H1 (cell line): ENCODE measurements at regions not wholly inside any gene's neighbourhood (a gene's known extent, or its start where the extent isn't known, plus 50 kb on each side); places are given as distances from the start of the nearest gene placed in this dataset.

Experiments used
- CTCF ChIA-PET: fragments of 300-600 bp; sonication (Branson Sonifier 250); formaldehyde crosslinking; loops from one replicate; lab custom pipeline; 2021; ENCODE audit not compliant: partially characterized antibody; lab: Charles Lee
- POLR2A ChIA-PET: fragments of 300-600 bp; sonication (Branson Sonifier 250); formaldehyde crosslinking; loops from one replicate; lab custom pipeline; 2021; ENCODE audit warnings: inconsistent platforms; ENCODE audit not compliant: partially characterized antibody; lab: Charles Lee
- DNase-seq, 2 experiments: peaks; one replicate each; pipeline versions ENCODE4 v3.0.0 to v3.0.0-alpha.2; 2010 to 2022; ENCODE audit warnings: low spot score in 2 of 2, low read depth in 1 of 2, mixed read lengths in 1 of 2
- FAIRE-seq: peaks from 2 replicates; lab custom pipeline; 2011; peaks lifted over from hg19 to GRCh38; lab: Jason Lieb, UNC
- H2AFZ ChIP-seq: 2 replicates; pipeline ENCODE4 v1.8.1; 2012; ENCODE audit warnings: low read length, inconsistent platforms
- H2AK5ac ChIP-seq: 2 replicates; pipeline ENCODE4 v1.6.1; 2013; ENCODE audit warnings: low read depth, low read length
- H2BK120ac ChIP-seq: replicated peaks from 2 replicates; pipeline ENCODE3; 2013; ENCODE audit warnings: low read depth, low read length, inconsistent platforms
- H2BK12ac ChIP-seq: 2 replicates; pipeline ENCODE4 v1.6.1; 2013; ENCODE audit warnings: low read depth, low read length
- H2BK15ac ChIP-seq: 2 replicates; pipeline ENCODE4 v1.6.1; 2013; ENCODE audit warnings: low read length
- H2BK20ac ChIP-seq: 2 replicates; pipeline ENCODE4 v1.6.1; 2013; ENCODE audit warnings: low read length
- H2BK5ac ChIP-seq: 2 replicates; pipeline ENCODE4 v1.6.1; 2013; ENCODE audit warnings: low read depth, low read length
- H3K14ac ChIP-seq: 2 replicates; pipeline ENCODE4 v1.6.1; 2013; ENCODE audit warnings: inconsistent platforms; ENCODE audit not compliant: insufficient read length
- H3K18ac ChIP-seq: 2 replicates; pipeline ENCODE4 v1.6.1; 2013; ENCODE audit warnings: low read length; ENCODE audit errors: extremely low read depth
- H3K23ac ChIP-seq: 2 replicates; pipeline ENCODE4 v1.6.1; 2013; ENCODE audit warnings: inconsistent platforms; ENCODE audit not compliant: insufficient read length
- H3K23me2 ChIP-seq: 2 replicates; pipeline ENCODE4 v1.6.1; 2013; ENCODE audit warnings: low read depth, low read length
- H3K27ac ChIP-seq: 2 replicates; pipeline ENCODE4 v1.6.1; 2011; ENCODE audit warnings: low read depth, low read length, inconsistent platforms
- H3K27me3 ChIP-seq, 4 experiments: replicated peaks in 1 of 4; 1 replicate in 1 of 4; 2 replicates in 3 of 4; pipeline versions ENCODE4 v1.6.1 to v1.8.1; 2011 to 2013; ENCODE audit warnings: low read length in 3 of 4, mild to moderate bottlenecking in 3 of 4, inconsistent platforms in 2 of 4, mixed read lengths in 2 of 4, moderate library complexity in 1 of 4; ENCODE audit not compliant: control insufficient read depth in 3 of 4, insufficient read depth in 3 of 4; ENCODE audit errors: extremely low read depth in 1 of 4
- H3K36me3 ChIP-seq, 4 experiments: 2 replicates each; pipeline versions ENCODE4 v1.6.1 to v1.8.1; 2011 to 2013; ENCODE audit warnings: mild to moderate bottlenecking in 4 of 4, low read length in 3 of 4, moderate library complexity in 2 of 4, control low read depth in 1 of 4, inconsistent platforms in 1 of 4; ENCODE audit not compliant: insufficient read depth in 4 of 4, control insufficient read depth in 2 of 4
- H3K4ac ChIP-seq: replicated peaks from 2 replicates; pipeline ENCODE3; 2013; ENCODE audit warnings: low read length, low read depth, mixed read lengths, inconsistent platforms; ENCODE audit not compliant: insufficient read length
- H3K4me1 ChIP-seq, 4 experiments: replicated peaks in 1 of 4; 1 replicate in 1 of 4; 2 replicates in 3 of 4; pipeline versions ENCODE4 v1.6.1 to v1.8.1; 2011 to 2013; ENCODE audit warnings: low read length in 3 of 4, inconsistent platforms in 2 of 4, mixed read lengths in 1 of 4; ENCODE audit not compliant: insufficient read depth in 4 of 4, control insufficient read depth in 3 of 4
- H3K4me2 ChIP-seq, 2 experiments: 2 replicates each; pipeline versions ENCODE4 v1.6.1 to v1.8.1; 2011 to 2013; ENCODE audit warnings: low read depth in 2 of 2, low read length in 2 of 2, control low read depth in 1 of 2, inconsistent platforms in 1 of 2, mild to moderate bottlenecking in 1 of 2; ENCODE audit not compliant: insufficient read depth in 1 of 2
- H3K4me3 ChIP-seq, 4 experiments: fragments of 200-600, 300-600 bp in 1 of 4; sonication (generic), shearing (Covaris generic), sonication (Bioruptor Twin) in 1 of 4; 2 replicates each; pipeline versions ENCODE4 v1.5.1 to v1.8.1; 2011 to 2016; ENCODE audit warnings: low read length in 4 of 4, low read depth in 3 of 4, control low read depth in 2 of 4, inconsistent platforms in 2 of 4, mild to moderate bottlenecking in 2 of 4, mixed read lengths in 1 of 4, moderate library complexity in 1 of 4; ENCODE audit not compliant: insufficient read depth in 2 of 4; ENCODE audit errors: extremely low read depth in 1 of 4
- H3K56ac ChIP-seq: replicated peaks from 2 replicates; pipeline ENCODE3; 2013; ENCODE audit warnings: low read depth, mild to moderate bottlenecking, mixed read lengths, low read length, inconsistent platforms; ENCODE audit not compliant: insufficient read length
- H3K79me1 ChIP-seq: 2 replicates; pipeline ENCODE4 v1.6.1; 2013; ENCODE audit warnings: low read depth, low read length, control low read depth
- H3K79me2 ChIP-seq, 2 experiments: 2 replicates each; pipeline versions ENCODE4 v1.6.1 to v1.8.1; 2012 to 2013; ENCODE audit warnings: low read length in 2 of 2, mild to moderate bottlenecking in 2 of 2, inconsistent platforms in 1 of 2; ENCODE audit not compliant: insufficient read depth in 2 of 2, control insufficient read depth in 1 of 2
- H3K9ac ChIP-seq, 4 experiments: replicated peaks in 1 of 4; 1 replicate in 1 of 4; 2 replicates in 3 of 4; pipeline versions ENCODE4 v1.6.1 to v1.8.1; 2011 to 2013; ENCODE audit warnings: low read depth in 3 of 4, low read length in 3 of 4, control low read depth in 2 of 4, mild to moderate bottlenecking in 2 of 4, moderate library complexity in 2 of 4, inconsistent platforms in 1 of 4; ENCODE audit errors: extremely low read depth in 1 of 4
- H3K9me3 ChIP-seq, 2 experiments: 2 replicates each; pipeline versions ENCODE4 v1.6.1 to v1.8.1; 2012 to 2013; ENCODE audit warnings: mild to moderate bottlenecking in 2 of 2, moderate library complexity in 2 of 2, control low read depth in 1 of 2, inconsistent platforms in 1 of 2, low read depth in 1 of 2, low read length in 1 of 2, mixed read lengths in 1 of 2; ENCODE audit not compliant: insufficient read depth in 2 of 2
- H4K20me1 ChIP-seq, 2 experiments: replicated peaks in 1 of 2; 2 replicates each; pipeline versions ENCODE3 to v1.8.1; 2011 to 2013; ENCODE audit warnings: inconsistent platforms in 2 of 2, low read length in 2 of 2, mild to moderate bottlenecking in 1 of 2; ENCODE audit not compliant: insufficient read depth in 2 of 2, control insufficient read depth in 1 of 2
- H4K5ac ChIP-seq: 2 replicates; pipeline ENCODE4 v1.6.1; 2013; ENCODE audit warnings: low read length, low read depth, mixed read lengths, inconsistent platforms; ENCODE audit not compliant: insufficient read length
- H4K8ac ChIP-seq: 2 replicates; pipeline ENCODE4 v1.8.0; 2013; ENCODE audit warnings: mild to moderate bottlenecking, moderate library complexity, low read length, inconsistent platforms; ENCODE audit not compliant: insufficient read depth; ENCODE audit errors: extremely low read depth
- H4K91ac ChIP-seq: replicated peaks from 2 replicates; pipeline ENCODE3; 2013; ENCODE audit warnings: low read length, mixed read lengths, inconsistent platforms; ENCODE audit not compliant: insufficient read length
- BACH1 ChIP-seq: IDR thresholded peaks from 2 replicates; pipeline ENCODE4 v1.6.1; 2012; ENCODE audit warnings: low read length, improper control_type of control experiment
- CREB1 ChIP-seq: IDR thresholded peaks from 2 replicates; pipeline ENCODE4 v1.6.1; 2012; ENCODE audit warnings: inconsistent platforms
- CTCF ChIP-seq, 3 experiments: IDR thresholded peaks; 1 replicate in 2 of 3; 2 replicates in 1 of 3; pipeline versions ENCODE4 v1.5.1 to v1.6.1; 2011; ENCODE audit warnings: low read length in 3 of 3, mild to moderate bottlenecking in 3 of 3, inconsistent platforms in 2 of 3, low read depth in 1 of 3, moderate library complexity in 1 of 3; ENCODE audit not compliant: insufficient read depth in 1 of 3; ENCODE audit errors: control extremely low read depth in 1 of 3
- EP300 ChIP-seq, 2 experiments: IDR thresholded peaks; 1 replicate in 1 of 2; 2 replicates in 1 of 2; pipeline ENCODE4 v1.6.1; 2011 to 2012; ENCODE audit warnings: low read depth in 2 of 2, low read length in 2 of 2, mild to moderate bottlenecking in 2 of 2, borderline replicate concordance in 1 of 2, inconsistent platforms in 1 of 2, moderate library complexity in 1 of 2
- GTF2F1 ChIP-seq: IDR thresholded peaks from 2 replicates; pipeline ENCODE4 v1.6.1; 2012; ENCODE audit warnings: low read depth, low read length, improper control_type of control experiment, borderline replicate concordance
- JUN ChIP-seq: IDR thresholded peaks from 2 replicates; pipeline ENCODE4 v1.6.1; 2011; ENCODE audit warnings: low read depth, mild to moderate bottlenecking, improper control_type of control experiment, low read length
- JUND ChIP-seq: IDR thresholded peaks from 2 replicates; pipeline ENCODE4 v1.6.1; 2011; ENCODE audit warnings: mild to moderate bottlenecking, improper control_type of control experiment, low read length
- MAFK ChIP-seq: IDR thresholded peaks from 2 replicates; pipeline ENCODE4 v1.6.1; 2012; ENCODE audit warnings: low read depth, mild to moderate bottlenecking, improper control_type of control experiment, low read length
- NANOG ChIP-seq: IDR thresholded peaks from 2 replicates; pipeline ENCODE4 v1.6.1; 2011; ENCODE audit warnings: low read length, low read depth, mild to moderate bottlenecking, inconsistent platforms; ENCODE audit not compliant: insufficient read depth, poor library complexity, severe bottlenecking
- PHF8 ChIP-seq: fragments of 200-600 bp; sonication (generic); conservative IDR thresholded peaks from 2 replicates; pipeline ENCODE4 v1.7.1; 2012; ENCODE audit warnings: low read depth, mild to moderate bottlenecking, inconsistent platforms, low read length, moderate library complexity
- POLR2A ChIP-seq, 2 experiments: IDR thresholded peaks; 1 replicate in 1 of 2; 2 replicates in 1 of 2; pipeline ENCODE4 v1.6.1; 2011; ENCODE audit warnings: low read depth in 2 of 2, low read length in 2 of 2, mild to moderate bottlenecking in 2 of 2; ENCODE audit errors: control extremely low read depth in 1 of 2
- POLR2AphosphoS5 ChIP-seq: IDR thresholded peaks from 2 replicates; pipeline ENCODE4 v1.6.1; 2011; ENCODE audit warnings: low read depth, low read length
- RFX5 ChIP-seq: IDR thresholded peaks from 2 replicates; pipeline ENCODE4 v1.6.1; 2011; ENCODE audit warnings: low read depth, low read length, improper control_type of control experiment, borderline replicate concordance
- WGBS, 2 experiments: shearing (Covaris generic) in 1 of 2; methylation state at CpG; one replicate each; pipeline versions ENCODE4 v1.1.6 to v1.1.7; 2013 to 2015; ENCODE audit warnings: low lambda C conversion rate in 2 of 2, mixed read lengths in 2 of 2, inconsistent platforms in 1 of 2, low coverage in 1 of 2, missing lambda C conversion rate in 1 of 2; ENCODE audit not compliant: insufficient replicate concordance in 2 of 2, insufficient coverage in 1 of 2, insufficient read length in 1 of 2; ENCODE audit errors: extremely low coverage in 1 of 2, missing lambda C conversion rate in 1 of 2; 5-methylcytosine and 5-hydroxymethylcytosine counted together

GRCh38 chr12:116442304-116442703, 116.9 kb upstream of the MAP1LC3B2 start:
- H2BK15ac ChIP-seq, result no peak overlapping the region
- H4K20me1 ChIP-seq, result no peaks in the 10 kb centered on the region
- no peak overlapping the region for H3K14ac ChIP-seq
- H2BK5ac ChIP-seq, result no peak overlapping the region
- DNase-seq (no peak), FAIRE-seq (no peak)
- H3K9ac ChIP-seq, result no peak overlapping the region
- H4K5ac ChIP-seq, result no peak overlapping the region
- H4K8ac ChIP-seq, result no peak overlapping the region
- no peak overlapping the region for H2BK12ac ChIP-seq
- ChIA-PET CTCF (interaction anchor here (0.7 to 1.5 kb wide), 4 partner anchors 9 to 340 kb away, joined by 3 to 4 read pairs (median 3); no protein-coding TSS in a partner anchor), POLR2A (no interaction called here)
- no peak overlapping the region for H2BK20ac ChIP-seq
- H3K4me2 ChIP-seq, result no peak overlapping the region
- H3K79me2 ChIP-seq, result no peaks in the 10 kb centered on the region
- H3K27me3 ChIP-seq, result no peaks in the 10 kb centered on the region
- no peaks in the 10 kb centered on the region for H3K79me1 ChIP-seq
- H2BK120ac ChIP-seq, result no peak overlapping the region
- no peak overlapping the region for H4K91ac ChIP-seq
- H3K4me1 ChIP-seq, result 0 out of 7 replicates have a peak, but pooled peaks cover 0 to 2% (median 0%) of the 10 kb centered on the region in 4 experiments
- no peaks in the 10 kb centered on the region for H3K23me2 ChIP-seq
- no peak overlapping the region for H2AFZ ChIP-seq
- no peaks in the 10 kb centered on the region for H3K9me3 ChIP-seq
- WGBS, 2 experiments, result 86% methylated on average over 3 of the region's 3 CpGs; no CpG with 5 or more reads in 1 of the 2 experiments
- no peak overlapping the region for H3K23ac ChIP-seq
- H3K36me3 ChIP-seq, result no peaks in the 10 kb centered on the region
- no peak overlapping the region for H2AK5ac ChIP-seq
- no peak overlapping the region for H3K4me3 ChIP-seq
- H3K18ac ChIP-seq, result no peak overlapping the region
- H3K56ac ChIP-seq, result no peak overlapping the region
- H3K27ac ChIP-seq, result no peak overlapping the region
- H3K4ac ChIP-seq, result no peak overlapping the region
- TF ChIP-seq POLR2A (IDR thresholded peaks at IDR 0.05; ENCODE audit: control extremely low read depth in 1 of 2, low read depth in 2 of 2, low read length in 2 of 2) (no peak), CTCF (IDR thresholded peaks at IDR 0.05; ENCODE audit: control extremely low read depth in 1 of 3, insufficient read depth in 1 of 3, low read depth in 1 of 3, low read length in 3 of 3) (no peak), BACH1 (no peak), JUND (no peak), JUN (no peak), EP300 (IDR thresholded peaks at IDR 0.05; ENCODE audit: borderline replicate concordance in 1 of 2, low read depth in 2 of 2, low read length in 2 of 2) (no peak), RFX5 (no peak), MAFK (no peak), CREB1 (no peak), NANOG (no peak), PHF8 (no peak), GTF2F1 (no peak), POLR2AphosphoS5 (no peak)
